ENCODE measurements at regions not wholly inside any gene's neighbourhood (a gene's known extent, or its start where the extent isn't known, plus 50 kb on each side); places are given as distances from the start of the nearest gene placed in this dataset.

DNA sequence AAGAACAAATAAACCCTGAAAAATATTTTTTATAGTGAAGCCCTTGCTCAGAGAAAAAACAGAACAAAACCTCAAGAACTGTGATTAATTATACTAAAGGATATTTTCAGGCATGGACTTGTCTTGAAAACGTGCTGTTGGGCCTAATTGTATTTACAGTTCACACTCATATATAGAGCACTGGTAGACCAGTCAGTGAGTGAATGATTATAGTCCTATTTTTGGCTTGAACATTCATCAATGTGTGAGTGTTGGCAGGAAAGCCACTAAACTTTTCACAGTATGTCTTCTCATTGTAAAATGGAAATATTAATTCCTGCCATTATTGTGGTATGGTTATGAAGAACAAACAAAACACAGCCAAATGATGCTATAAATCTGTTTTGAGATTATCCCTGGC is 462.8 kb downstream of the KCNA4 start (continued):
- no peak for TF ChIP-seq FOSL2 (IDR thresholded peaks at IDR 0.05; ENCODE audit: borderline replicate concordance, low read depth)
- TF ChIP-seq RXRA (IDR thresholded peaks at IDR 0.05; ENCODE audit: borderline replicate concordance, low read depth) = no peak

DNA sequence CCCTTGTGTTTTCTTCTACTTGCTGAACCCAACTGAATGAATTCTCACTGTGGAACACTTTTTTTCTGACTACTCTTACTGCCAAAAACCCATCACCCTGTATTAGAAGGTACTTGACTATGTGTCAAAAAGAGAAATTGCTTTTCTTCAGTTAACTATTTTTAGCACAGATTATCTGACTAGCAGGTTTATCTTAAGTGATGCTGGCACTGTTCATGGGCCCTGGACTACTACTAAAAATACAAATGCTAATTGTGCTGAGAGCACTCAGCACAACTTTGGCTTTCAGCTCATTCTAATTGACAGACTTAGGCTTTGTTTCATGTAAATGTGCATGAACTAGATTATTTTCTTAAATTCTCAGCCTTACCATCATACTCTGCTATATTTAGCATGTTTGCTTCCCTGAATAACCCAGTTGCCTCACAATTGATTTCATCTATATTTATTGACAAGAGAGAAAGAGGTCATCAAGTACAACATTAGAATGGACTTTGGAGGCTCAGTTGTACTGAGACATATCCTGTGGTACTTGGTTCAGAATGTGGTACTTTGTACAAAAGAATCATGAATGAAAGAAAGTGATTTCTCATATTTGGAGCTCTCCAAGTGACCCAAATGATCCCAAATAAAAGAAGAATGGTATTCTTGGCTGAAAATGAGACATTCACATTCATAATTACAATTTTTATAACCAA is 478.3 kb downstream of the KCNA4 start:
- POLR2A ChIA-PET = no interaction called here
- H3K36me3 ChIP-seq (replicated peaks in 1 of 2; ENCODE audit: control insufficient read depth in 1 of 2, insufficient read depth in 2 of 2, low read length in 1 of 2) = no peaks in the 10 kb centered on the region
- CTCF ChIA-PET = no interaction called here

More for the DNA sequence above, 478.3 kb downstream of the KCNA4 start:
- DNase-seq = no peak
- Histone ChIP-seq H3F3A (replicated peaks; ENCODE audit: insufficient read depth) (no peaks in the 10 kb centered on the region), H3K27me3 (ENCODE audit: insufficient read depth) (no peaks in the 10 kb centered on the region), H3K9ac (no peak overlapping the region), H3K9me3 (no peaks in the 10 kb centered on the region), H3K4me3 (ENCODE audit: low read depth in 2 of 2, low read length in 1 of 2) (no peak overlapping the region), H3K4me2 (no peak overlapping the region), H2AFZ (ENCODE audit: low read depth) (no peak overlapping the region), H4K20me1 (ENCODE audit: insufficient read depth) (no peaks in the 10 kb centered on the region), H3K9me2 (no peaks in the 10 kb centered on the region), H3K4me1 (ENCODE audit: control insufficient read depth in 1 of 2, insufficient read depth in 2 of 2, low read depth in 1 of 2, low read length in 1 of 2) (no peaks in the 10 kb centered on the region), H3K79me2 (ENCODE audit: insufficient read depth) (no peaks in the 10 kb centered on the region), H3K27ac (ENCODE audit: low read depth in 2 of 2, low read length in 1 of 2) (no peak overlapping the region)
- TF ChIP-seq FOSL2 (IDR thresholded peaks at IDR 0.05; ENCODE audit: borderline replicate concordance, low read depth) (no peak), CHD2 (IDR thresholded peaks at IDR 0.05; ENCODE audit: low read length, partially characterized antibody) (no peak), YY1 (IDR thresholded peaks at IDR 0.05; ENCODE audit: low read depth) (no peak), RXRA (IDR thresholded peaks at IDR 0.05; ENCODE audit: borderline replicate concordance, low read depth) (no peak), JUND (IDR thresholded peaks at IDR 0.05) (no peak), TCF12 (IDR thresholded peaks at IDR 0.05) (no peak), RAD21 (IDR thresholded peaks at IDR 0.05; ENCODE audit: low read length) (no peak), TEAD4 (IDR thresholded peaks at IDR 0.05; ENCODE audit: borderline replicate concordance, insufficient read depth) (no peak)
- TF ChIP-seq, protein P1, sequence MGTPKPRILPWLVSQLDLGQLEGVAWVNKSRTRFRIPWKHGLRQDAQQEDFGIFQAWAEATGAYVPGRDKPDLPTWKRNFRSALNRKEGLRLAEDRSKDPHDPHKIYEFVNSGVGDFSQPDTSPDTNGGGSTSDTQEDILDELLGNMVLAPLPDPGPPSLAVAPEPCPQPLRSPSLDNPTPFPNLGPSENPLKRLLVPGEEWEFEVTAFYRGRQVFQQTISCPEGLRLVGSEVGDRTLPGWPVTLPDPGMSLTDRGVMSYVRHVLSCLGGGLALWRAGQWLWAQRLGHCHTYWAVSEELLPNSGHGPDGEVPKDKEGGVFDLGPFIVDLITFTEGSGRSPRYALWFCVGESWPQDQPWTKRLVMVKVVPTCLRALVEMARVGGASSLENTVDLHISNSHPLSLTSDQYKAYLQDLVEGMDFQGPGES (IDR thresholded peaks at IDR 0.05; ENCODE audit: low read depth, low read length) = no peak
- TF ChIP-seq, protein P2, sequence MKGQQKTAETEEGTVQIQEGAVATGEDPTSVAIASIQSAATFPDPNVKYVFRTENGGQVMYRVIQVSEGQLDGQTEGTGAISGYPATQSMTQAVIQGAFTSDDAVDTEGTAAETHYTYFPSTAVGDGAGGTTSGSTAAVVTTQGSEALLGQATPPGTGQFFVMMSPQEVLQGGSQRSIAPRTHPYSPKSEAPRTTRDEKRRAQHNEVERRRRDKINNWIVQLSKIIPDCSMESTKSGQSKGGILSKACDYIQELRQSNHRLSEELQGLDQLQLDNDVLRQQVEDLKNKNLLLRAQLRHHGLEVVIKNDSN (IDR thresholded peaks at IDR 0.05; ENCODE audit: borderline replicate concordance, low read depth) = no peak
- TF ChIP-seq, protein P3, sequence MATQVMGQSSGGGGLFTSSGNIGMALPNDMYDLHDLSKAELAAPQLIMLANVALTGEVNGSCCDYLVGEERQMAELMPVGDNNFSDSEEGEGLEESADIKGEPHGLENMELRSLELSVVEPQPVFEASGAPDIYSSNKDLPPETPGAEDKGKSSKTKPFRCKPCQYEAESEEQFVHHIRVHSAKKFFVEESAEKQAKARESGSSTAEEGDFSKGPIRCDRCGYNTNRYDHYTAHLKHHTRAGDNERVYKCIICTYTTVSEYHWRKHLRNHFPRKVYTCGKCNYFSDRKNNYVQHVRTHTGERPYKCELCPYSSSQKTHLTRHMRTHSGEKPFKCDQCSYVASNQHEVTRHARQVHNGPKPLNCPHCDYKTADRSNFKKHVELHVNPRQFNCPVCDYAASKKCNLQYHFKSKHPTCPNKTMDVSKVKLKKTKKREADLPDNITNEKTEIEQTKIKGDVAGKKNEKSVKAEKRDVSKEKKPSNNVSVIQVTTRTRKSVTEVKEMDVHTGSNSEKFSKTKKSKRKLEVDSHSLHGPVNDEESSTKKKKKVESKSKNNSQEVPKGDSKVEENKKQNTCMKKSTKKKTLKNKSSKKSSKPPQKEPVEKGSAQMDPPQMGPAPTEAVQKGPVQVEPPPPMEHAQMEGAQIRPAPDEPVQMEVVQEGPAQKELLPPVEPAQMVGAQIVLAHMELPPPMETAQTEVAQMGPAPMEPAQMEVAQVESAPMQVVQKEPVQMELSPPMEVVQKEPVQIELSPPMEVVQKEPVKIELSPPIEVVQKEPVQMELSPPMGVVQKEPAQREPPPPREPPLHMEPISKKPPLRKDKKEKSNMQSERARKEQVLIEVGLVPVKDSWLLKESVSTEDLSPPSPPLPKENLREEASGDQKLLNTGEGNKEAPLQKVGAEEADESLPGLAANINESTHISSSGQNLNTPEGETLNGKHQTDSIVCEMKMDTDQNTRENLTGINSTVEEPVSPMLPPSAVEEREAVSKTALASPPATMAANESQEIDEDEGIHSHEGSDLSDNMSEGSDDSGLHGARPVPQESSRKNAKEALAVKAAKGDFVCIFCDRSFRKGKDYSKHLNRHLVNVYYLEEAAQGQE (IDR thresholded peaks at IDR 0.05; ENCODE audit: low read depth, low read length) = no peak
